Calu3 (cell line): ENCODE measurements at regions not wholly inside any gene's neighbourhood (a gene's known extent, or its start where the extent isn't known, plus 50 kb on each side); places are given as distances from the start of the nearest gene placed in this dataset.

Experiments used
- BruUV-seq: library from RNA; stranded (reverse); fragments of 400-500 nt; replicated peaks from 2 replicates; lab custom pipeline; 2021; lab: Mats Ljungman, UMichigan
- CTCF ChIA-PET: fragments of 300-600 bp; sonication (Branson Sonifier 250); formaldehyde crosslinking; loops from one replicate; lab custom pipeline; 2022; ENCODE audit warnings: antibody characterized with exemption; lab: Charles Lee
- DNase-seq: peaks from one replicate; pipeline ENCODE4 v3.0.0; 2022
- H3K27ac Mint-ChIP-seq: one replicate; pipeline ENCODE4 v1.8.0; 2022; ENCODE audit warnings: mixed read lengths; ENCODE audit not compliant: unreplicated experiment
- H3K27me3 Mint-ChIP-seq: one replicate; pipeline ENCODE4 v1.8.0; 2022; ENCODE audit warnings: mixed read lengths; ENCODE audit not compliant: unreplicated experiment
- H3K36me3 Mint-ChIP-seq: one replicate; pipeline ENCODE4 v1.8.0; 2022; ENCODE audit warnings: mild to moderate bottlenecking, moderate library complexity, mixed read lengths; ENCODE audit not compliant: insufficient read depth, unreplicated experiment
- H3K4me1 Mint-ChIP-seq: one replicate; pipeline ENCODE4 v1.8.0; 2022; ENCODE audit warnings: mild to moderate bottlenecking, low read depth, mixed read lengths; ENCODE audit not compliant: unreplicated experiment
- H3K4me3 Mint-ChIP-seq: one replicate; pipeline ENCODE4 v1.8.0; 2022; ENCODE audit warnings: mild to moderate bottlenecking, low read depth, moderate library complexity, mixed read lengths; ENCODE audit not compliant: unreplicated experiment
- H3K9me3 Mint-ChIP-seq: one replicate; pipeline ENCODE4 v1.8.0; 2022; ENCODE audit warnings: low read depth, mixed read lengths; ENCODE audit not compliant: unreplicated experiment
- intact Hi-C: fragments of 100-400 bp; cut with micrococcal nuclease; formaldehyde crosslinking; loops from one replicate; pipeline ENCODE4 v1.10.0; 2022; ENCODE audit not compliant: unreplicated experiment
- TF ChIP-seq, protein P1 (sequence below): fragments of 200-600 bp; IDR thresholded peaks from one replicate; pipeline ENCODE4 v1.8.0; 2022; ENCODE audit warnings: antibody characterized with exemption; ENCODE audit not compliant: unreplicated experiment

DNA sequence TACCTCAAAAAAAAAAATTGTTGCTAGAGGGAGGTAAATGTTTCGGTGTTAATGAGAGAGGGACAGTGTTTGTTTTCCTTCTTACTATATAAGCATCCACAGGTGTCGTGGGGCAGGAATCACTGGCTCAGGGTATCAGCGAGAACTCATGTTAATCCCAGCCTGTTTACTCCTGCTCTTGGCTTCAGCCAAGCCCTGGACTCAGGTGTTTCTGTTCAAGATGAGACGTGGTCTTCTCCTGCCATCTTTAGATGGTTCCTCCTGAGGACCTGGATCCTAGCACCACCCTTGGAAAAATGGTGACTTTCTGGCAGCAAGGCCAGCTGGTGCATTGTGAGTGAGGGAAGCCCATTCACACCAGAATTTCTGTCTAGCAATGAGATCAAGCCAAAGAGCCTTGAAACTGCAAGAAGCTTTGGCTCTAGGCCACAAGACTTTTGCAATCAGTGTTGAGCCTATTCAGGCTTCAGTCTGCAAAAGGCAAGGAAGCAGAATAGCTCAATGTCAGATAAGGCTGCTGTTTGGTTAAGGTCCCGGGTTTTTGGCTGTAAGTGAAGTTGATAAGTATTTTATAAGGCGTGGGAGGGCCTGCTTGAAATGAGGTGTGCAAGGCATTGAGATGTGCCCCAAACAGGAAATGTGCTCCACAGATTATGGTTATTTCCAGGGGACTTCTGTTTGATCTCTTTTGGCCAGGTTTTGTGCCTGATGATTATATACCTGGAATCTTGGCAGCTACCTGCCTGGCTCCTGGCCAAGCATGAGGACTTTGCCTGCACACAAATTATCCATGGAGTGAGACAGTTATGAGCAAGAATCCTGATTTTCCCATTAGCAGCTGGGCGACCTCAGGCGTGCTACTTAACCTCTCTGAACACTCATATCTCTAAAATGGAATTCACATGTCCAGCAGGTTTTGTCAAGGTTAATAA is 99.8 kb downstream of the TENT4A start:
- peaks cover 3% of the 10 kb centered on the region for H3K27me3 Mint-ChIP-seq
- CTCF ChIA-PET, result no interaction called here
- no peak for DNase-seq
- TF ChIP-seq, protein P1, sequence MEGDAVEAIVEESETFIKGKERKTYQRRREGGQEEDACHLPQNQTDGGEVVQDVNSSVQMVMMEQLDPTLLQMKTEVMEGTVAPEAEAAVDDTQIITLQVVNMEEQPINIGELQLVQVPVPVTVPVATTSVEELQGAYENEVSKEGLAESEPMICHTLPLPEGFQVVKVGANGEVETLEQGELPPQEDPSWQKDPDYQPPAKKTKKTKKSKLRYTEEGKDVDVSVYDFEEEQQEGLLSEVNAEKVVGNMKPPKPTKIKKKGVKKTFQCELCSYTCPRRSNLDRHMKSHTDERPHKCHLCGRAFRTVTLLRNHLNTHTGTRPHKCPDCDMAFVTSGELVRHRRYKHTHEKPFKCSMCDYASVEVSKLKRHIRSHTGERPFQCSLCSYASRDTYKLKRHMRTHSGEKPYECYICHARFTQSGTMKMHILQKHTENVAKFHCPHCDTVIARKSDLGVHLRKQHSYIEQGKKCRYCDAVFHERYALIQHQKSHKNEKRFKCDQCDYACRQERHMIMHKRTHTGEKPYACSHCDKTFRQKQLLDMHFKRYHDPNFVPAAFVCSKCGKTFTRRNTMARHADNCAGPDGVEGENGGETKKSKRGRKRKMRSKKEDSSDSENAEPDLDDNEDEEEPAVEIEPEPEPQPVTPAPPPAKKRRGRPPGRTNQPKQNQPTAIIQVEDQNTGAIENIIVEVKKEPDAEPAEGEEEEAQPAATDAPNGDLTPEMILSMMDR, result no peak
- no peak overlapping the region for H3K4me3 Mint-ChIP-seq
- peaks cover 9% of the 10 kb centered on the region for H3K4me1 Mint-ChIP-seq
- H3K27ac Mint-ChIP-seq, result no peak overlapping the region
- H3K9me3 Mint-ChIP-seq, result no peaks in the 10 kb centered on the region
- H3K36me3 Mint-ChIP-seq, result no peaks in the 10 kb centered on the region
- no TSS peak for BruUV-seq
- intact Hi-C loops, result loop anchor here (10.0 kb wide), 1 partner anchor 1002 kb away; no protein-coding TSS in a partner anchor

DNA sequence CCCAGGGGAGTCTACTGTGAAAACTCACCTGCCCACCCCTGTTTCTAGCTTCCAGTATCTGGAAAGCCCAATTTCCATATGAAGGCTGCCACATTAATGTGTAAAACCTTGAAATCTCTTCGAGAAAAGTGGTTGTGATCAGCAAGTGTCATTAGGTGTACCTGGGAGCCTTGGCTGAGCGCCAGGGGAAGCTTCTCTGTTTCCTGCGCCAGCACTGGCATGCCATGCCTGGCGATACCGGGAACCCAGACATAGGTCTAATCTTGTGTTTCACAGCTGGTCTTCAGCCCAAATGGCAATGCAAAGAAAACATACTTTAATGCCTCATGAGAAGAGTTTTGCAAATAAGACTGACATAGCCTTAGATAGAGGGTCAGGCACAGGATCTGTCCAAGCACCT is 101.6 kb downstream of the TENT4A start:
- DNase-seq, result no peak
- TF ChIP-seq, protein P1, result no peak
- Mint-ChIP-seq H3K4me3 (no peak overlapping the region), H3K9me3 (no peaks in the 10 kb centered on the region), H3K27ac (no peak overlapping the region), H3K4me1 (peaks cover 9% of the 10 kb centered on the region), H3K27me3 (peaks cover 21% of the 10 kb centered on the region), H3K36me3 (no peaks in the 10 kb centered on the region)
- CTCF ChIA-PET, result no interaction called here
- no TSS peak for BruUV-seq
- intact Hi-C loops, result loop anchor here (10.0 kb wide), 1 partner anchor 1000 kb away; no protein-coding TSS in a partner anchor

DNA sequence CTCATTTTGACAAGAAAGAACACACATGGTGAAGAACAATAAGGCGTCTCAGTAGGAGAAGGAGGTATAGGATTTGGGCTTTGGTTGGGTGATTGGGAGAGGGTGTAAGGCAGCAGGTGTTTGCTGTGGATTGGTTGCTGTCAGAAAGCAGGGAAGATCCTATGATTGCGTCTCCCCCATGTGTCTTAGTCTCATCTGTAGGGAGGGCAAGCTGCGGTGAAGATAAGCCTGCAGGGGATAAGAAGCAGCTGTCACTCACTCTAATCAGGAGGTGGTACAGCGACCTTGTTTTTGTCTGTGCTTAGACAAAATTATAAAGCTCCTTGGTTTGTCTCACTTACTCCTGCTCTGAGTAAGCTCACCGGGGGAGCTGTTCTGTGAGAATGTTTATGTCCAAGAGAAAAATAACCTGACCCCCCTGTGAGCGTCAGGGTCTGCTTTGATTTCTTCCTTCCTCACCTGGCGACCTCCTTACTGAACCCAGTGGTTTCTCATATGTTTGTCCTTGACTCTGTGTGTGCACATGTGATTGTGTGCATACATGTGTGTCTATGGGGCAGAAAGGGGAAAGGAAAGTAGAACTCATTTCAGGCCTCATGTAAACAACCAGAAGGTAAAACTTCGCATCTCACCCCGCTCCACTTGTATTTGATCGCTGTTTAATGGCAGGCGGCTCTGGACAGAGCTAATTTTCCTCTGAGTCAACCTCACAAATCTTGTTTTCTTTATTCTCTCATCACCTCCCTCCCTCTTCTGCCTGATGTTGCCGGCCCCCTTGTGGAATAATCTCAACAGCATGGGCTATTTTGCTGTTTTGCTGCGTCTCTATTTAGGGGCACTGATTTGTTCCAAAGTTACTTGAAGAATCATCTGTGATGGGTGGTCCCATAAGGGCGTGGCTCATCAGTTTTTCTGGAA is 105.6 kb downstream of the TENT4A start:
- Mint-ChIP-seq H3K9me3 (peaks cover 2% of the 10 kb centered on the region), H3K27ac (no peak overlapping the region), H3K36me3 (peaks cover 6% of the 10 kb centered on the region), H3K4me1 (peaks cover 12% of the 10 kb centered on the region), H3K4me3 (no peak overlapping the region), H3K27me3 (peaks cover 48% of the 10 kb centered on the region)
- no peak for DNase-seq
- TF ChIP-seq, protein P1, result no peak
- CTCF ChIA-PET, result interaction anchor here (0.9 to 1.0 kb wide), 2 partner anchors 53 to 936 kb away, joined by 3 read pairs; no protein-coding TSS in a partner anchor
- no TSS peak for BruUV-seq
- intact Hi-C loops, result loop anchor here (10.0 kb wide), 1 partner anchor 996 kb away; no protein-coding TSS in a partner anchor

DNA sequence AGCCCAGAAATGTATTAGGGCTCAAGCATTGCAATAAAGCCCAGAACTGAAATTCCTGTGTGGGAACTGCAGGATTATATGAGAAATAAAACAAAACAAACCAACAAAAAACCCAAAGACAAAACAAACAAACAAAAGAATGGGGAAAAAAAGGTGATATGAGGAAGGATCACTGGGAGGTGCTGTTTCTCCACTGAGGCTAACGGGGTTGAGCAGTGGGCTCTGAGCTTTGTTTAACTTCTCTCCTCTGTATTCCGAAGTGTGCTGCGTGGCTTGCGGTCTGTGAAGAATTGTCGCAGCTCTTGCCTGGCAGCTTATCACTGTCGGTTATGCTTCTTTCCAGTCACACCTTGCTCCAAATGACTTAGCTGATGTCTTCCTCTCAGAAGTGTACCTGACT is 106.3 kb downstream of the TENT4A start:
- DNase-seq, result no peak
- Mint-ChIP-seq H3K27me3 (peaks cover 55% of the 10 kb centered on the region), H3K27ac (no peak overlapping the region), H3K9me3 (peaks cover 2% of the 10 kb centered on the region), H3K4me3 (no peak overlapping the region), H3K4me1 (peaks cover 12% of the 10 kb centered on the region), H3K36me3 (peaks cover 6% of the 10 kb centered on the region)
- CTCF ChIA-PET, result interaction anchor here (0.9 to 1.0 kb wide), 2 partner anchors 53 to 935 kb away, joined by 3 read pairs; no protein-coding TSS in a partner anchor
- TF ChIP-seq, protein P1, result no peak
- intact Hi-C loops, result loop anchor here (10.0 kb wide), 1 partner anchor 995 kb away; no protein-coding TSS in a partner anchor
- BruUV-seq, result no TSS peak
